Fibroblast of skin of left biceps (primary cell): ENCODE measurements at regions not wholly inside any gene's neighbourhood (a gene's known extent, or its start where the extent isn't known, plus 50 kb on each side); places are given as distances from the start of the nearest gene placed in this dataset.
"Not testable (repeated sequence)": the region's sequence is repeated elsewhere in the genome, so short reads cannot be mapped to it uniquely, and the experiment has no call there.

Source experiments
- DNase-seq, 2 experiments: peaks; one replicate each; pipeline ENCODE4 v3.0.0-alpha.2; 2013; ENCODE audit warnings: low read depth in 2 of 2

DNA sequence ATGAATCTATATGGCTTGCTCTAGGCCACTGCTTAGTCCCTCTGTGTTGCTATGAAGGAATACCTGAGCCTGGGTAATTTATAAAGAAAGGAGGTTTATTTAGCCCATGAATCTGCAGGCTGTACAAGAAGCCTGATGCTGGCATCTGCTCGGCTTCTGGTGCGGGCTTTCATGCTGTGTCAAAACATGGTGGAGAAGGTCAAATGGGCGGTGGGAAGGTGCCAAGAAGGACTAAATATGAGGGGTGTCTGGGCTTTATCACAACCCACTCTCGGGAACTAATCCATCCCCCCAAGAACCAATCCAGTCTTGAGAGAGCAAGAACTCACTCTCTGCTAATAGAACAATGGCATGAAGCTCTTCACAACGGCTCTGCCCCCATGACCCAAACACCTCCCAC is 481.6 kb downstream of the EIPR1 start:
- DNase-seq, result no peak

DNA sequence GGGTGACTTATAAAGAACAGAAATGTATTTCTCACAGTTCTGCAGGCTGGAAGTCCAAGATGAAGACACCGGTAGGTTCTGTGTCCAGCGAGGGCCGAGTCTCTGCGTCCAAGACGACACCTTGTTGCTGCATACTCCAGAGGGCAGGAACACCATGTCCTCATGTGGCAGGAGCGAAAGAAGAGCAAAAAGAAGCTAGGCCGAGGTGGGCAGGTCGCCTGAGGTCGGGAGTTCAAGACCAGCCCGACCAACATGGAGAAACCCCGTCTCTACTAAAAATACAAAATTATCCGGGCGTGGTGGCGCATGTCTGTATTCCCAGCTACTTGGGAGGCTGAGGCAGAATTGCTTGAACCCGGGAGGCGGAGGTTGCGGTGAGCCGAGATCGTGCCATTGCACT is 483.6 kb downstream of the EIPR1 start:
- not testable (repeated sequence) for DNase-seq

DNA sequence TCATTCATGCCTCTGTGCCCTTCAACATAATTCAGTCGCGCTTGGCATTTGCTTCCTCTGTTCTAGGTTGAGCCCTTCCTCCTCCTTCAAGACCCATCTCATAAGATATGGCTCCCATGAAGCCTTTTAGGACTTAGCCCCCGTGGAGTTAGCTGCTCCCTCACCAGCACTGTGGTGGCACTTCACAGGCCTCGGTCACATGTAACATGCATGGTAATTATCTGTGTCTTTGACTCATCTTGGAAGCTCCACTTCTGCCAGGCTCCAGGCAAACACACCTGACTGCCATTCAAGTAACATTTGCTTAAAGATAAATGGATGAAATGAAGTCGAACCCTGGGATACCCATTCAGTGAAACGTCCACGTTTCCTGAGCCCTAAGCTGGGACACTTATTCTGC is 484.7 kb downstream of the EIPR1 start:
- DNase-seq, result no peak

DNA sequence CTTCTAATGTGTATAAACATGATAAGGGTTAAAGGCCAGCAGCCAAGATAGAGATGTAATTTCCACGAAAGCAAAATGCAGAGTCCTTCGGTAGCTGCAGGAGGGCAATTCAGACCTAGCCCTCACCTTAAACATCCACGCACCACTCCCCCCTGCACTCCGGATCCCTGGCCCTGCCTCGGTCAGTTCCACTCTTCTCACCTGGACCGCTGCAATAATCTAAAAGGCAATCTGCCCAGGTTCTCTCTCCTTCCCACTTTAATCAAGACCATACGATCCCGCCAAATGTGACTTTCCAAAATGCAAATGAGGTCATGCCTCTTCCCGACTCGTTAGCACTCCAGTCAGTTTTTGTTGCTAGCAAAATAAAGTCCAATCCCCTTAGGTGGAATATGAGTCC is 485.2 kb downstream of the EIPR1 start:
- DNase-seq, result no peak

DNA sequence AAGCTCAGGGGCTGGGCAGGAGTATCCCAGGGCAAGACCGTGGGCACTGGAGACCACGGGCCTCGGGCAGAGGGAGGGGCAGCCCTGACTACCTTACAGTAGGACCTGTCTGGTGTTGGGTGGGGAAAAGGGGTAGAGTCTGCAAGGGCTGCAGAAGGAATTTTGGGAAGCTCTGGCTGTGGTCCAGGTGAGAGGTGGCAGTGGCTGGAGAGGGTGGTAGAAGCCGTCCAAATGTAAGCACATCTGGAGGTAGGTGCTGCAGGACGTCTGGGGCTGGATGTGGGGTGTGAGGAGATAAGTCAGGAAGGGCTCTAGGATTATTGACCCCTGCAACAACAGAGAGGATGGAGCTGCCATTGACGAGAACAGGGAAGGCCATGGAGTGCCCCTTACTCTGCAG is 486.7 kb downstream of the EIPR1 start:
- no peak for DNase-seq

DNA sequence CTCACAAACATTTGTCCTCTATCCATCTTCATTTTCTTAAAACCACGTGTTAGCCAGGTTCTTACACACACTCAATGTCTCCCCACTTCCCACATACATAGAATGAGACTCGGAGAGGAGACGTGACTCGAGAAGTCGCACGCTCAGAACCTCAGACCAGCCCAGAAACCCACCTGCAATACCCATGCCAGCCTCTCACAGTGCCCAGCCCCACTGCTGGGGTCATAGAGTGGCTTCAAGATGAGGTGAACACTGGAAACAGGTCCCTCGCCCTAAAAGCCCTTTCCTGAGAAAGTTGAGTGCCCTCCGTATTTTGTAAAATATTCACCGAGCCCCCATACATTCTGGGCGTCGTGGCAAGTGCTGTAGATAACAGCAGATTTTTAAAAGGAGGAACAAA is 487.4 kb downstream of the EIPR1 start:
- DNase-seq, result no peak

DNA sequence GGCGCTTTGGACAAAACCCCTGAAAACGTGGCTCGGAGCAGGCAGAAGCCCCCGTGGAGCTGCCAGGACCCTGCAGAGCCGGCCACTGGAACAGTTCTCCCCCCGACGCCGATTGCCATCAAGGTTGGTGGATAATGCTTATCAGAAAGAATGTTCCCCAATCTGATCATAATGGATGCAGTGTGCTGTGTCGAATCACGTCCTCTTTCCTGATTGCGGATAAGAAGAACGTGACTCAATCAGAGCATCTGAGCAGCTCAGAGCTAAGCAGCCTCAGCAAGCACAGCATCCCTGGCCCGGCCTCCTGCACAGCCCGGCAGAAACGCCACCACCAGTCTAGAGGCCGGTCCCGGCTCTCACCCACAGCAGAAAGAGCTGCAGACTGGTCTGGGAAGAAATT is 488.0 kb downstream of the EIPR1 start:
- DNase-seq, result no peak

DNA sequence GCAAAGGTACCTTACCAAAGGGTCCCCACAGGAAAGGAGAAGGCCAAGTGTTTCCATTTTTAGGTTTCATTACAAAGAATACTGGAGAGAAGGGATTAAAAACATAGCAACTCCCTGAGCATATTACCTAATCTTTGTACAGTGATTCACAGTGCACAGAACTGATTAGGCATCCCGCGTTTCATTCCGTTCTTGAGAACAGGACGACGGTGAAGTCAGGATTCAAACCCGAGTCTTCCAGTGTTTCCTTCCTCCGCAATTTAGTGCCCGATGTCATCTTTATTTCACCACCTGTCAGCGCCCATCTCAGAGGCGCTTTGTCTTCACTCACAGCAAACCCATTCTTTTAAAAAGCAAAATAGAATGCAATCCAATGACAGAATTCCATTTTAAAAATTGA is 488.5 kb downstream of the EIPR1 start:
- no peak for DNase-seq

DNA sequence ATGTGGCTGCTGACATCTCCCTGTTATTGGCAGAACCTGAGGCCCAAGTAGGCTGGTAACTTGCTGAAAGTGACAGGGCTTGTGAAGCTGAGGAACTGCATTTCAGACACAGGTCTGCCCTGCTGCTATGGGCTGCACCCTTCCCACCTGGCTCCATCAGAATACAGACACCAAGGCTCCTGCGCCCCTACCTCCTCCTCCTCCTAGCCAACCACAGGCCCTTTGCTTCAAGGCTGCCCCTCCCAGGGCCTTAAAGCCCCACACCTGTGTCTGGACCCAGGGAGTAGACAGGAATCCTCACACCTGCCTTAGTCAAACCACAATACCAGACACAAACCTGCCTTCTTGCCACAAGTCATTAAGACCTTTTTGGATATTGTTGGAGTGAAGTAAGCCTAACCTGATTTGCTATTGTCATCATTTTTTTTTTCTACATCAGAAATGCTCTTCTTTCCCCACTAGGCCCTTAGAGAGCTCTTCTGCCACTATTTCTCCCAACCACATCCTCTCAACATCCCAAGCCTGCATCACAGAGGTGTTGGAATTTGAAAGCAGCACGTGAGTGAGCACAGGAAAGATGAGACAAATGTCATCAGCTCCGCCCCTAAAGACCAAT is 489.7 kb downstream of the EIPR1 start:
- no peak for DNase-seq

DNA sequence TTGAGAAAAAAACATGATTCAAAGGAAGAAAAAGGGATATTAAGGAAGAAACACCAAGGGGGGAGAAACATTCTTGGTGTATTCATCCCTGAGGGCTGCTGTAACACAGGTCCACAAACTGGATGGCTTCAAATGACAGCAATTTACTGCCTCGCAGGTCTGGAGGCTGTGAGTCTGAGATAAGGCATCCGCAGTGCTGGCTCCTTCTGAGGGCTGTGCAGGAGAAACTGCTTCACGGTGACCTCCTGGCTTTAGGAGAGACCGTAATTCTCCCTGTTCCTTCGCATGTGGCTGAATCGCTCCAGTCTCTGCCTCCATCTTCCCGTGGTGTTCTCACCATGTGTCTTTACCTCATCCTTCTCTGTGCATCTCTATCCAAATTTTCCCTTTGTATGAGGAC is 490.7 kb downstream of the EIPR1 start:
- no peak for DNase-seq

DNA sequence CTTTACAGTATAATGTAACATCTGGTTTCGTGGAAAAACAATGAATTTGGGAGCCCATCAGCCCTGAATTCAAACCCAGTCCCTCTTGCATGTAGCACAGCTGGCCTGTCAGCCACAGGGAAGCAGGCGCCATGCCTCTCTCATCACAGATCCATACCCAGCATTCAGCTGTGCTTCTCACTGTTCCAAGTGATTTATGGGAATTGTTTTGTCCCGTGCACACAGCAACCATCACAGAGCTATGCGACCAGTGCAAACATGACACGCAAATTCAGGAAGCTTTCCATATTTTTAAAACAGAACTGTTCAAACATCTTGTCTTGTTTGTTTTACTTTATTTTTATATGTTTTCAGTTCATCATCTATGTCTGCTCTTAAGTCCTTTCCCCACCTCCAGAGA is 496.1 kb downstream of the EIPR1 start:
- DNase-seq, result no peak

DNA sequence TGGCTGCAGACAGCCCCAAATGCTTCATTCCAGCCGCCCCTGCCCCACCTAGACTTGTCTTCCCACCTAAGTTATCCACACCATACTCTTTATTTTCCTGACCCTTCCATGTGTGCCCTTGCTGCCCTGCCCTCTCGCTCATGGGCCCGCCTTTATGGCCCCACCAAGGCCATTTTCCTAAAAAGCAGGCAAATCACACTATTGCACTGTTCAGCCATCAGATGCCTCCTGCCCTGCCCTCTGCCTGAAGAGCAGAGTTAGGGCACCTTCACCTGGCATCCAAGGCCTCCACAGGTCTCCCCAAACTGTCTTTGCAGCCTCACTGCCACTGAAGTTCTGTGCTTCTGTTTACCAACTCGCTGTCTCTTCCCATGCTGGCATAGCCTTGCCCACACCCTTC is 496.7 kb downstream of the EIPR1 start:
- no peak for DNase-seq

DNA sequence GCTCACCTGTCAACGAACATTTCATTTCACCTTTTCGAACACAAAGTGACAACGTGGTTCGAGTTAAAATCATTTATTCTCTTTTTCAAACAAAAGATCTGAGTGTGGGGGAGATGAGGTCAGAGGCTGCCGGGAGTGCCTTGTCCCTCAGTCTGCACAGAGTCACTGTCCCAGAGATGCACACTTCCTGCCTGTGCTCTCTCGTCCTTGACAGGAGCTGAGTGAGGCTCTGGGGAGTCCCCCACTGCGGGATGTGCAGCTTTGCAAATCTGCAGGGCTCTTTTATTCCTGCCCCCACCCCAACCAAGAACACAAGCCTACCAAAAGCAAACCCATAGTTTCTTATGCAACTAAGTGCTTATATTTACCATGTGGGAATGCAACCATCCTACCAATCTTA is 497.8 kb downstream of the EIPR1 start:
- no peak for DNase-seq

DNA sequence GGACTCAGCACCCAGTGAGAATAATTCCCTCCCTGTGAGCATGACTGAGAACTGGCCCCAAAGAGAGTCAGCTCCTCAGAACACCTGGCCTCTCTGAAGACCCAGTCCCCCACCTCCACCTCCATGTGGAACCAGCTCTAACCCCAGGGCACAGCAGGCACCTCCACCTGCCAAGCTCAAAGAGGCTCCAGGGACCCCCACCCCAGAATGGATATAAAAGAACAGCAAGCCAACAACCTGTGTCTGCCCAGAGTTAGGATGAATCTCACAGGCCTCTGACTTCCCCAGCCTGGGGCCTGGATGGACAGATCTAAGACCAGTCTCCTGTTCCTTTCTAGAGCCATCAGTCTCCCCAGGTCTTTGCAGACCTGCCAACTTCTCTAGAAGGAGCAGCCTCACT is 498.5 kb downstream of the EIPR1 start:
- DNase-seq, result no peak

DNA sequence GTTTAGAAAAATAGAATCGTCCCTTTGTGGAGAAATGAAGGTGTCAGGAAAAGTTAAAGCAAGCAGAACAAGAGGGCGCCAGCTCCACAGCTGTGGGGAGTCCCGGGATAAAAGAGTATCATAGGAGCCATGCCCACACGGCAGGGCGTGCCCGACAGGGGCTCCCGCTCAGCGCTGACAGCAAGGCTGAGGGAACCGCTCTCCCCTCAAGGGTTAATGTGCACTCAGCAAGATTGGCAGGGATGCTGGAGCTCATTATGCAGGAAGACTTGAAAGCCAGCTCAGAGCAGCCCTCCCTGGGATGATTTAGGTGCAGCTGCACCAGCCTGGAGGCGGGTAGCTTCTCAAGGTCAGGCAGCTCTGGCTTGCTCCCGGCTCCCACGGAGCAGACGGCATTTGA is 500.2 kb downstream of the EIPR1 start:
- no peak for DNase-seq

DNA sequence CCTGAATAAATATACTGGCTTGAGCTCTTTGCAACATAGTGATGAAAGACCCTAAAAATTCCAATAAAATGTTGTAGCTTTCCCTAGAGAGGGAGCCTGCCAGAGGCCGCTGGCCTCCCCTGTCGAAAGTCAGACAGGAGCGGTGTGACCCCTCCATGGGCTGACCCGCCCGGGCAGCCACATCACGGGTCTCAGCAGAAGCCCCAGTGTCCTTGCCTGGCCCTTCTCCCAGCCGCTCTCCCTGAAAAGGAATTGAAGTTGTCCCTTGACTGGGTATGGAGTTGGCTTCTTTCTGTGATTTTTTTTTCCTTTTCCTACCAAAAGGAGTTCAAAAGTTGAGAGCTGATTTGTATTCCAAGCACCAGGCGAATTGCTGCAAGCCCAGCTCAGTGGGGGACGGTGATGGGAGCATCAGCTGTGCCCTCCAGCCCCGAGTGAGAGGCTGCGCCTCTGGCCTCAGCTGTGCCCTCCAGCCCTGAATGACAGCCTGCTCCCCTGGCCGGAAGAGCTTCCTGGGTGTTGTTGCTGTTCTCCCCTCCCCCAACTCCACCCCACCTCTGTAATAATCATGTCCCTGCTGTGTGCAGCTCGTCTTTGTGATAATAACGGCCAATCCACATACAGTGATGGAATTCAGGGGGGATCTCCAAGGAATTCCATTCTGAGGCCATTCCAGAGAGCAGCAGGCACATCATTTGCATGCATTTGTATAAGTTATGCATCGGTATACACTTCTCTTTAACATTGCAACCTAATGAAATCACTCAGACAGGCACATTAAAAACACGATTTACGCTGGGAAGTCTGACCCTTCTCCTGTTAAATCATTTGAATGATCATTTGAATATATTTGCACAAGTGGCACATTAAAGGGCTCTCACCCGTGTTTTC is 501.0 kb downstream of the EIPR1 start:
- no peak for DNase-seq

DNA sequence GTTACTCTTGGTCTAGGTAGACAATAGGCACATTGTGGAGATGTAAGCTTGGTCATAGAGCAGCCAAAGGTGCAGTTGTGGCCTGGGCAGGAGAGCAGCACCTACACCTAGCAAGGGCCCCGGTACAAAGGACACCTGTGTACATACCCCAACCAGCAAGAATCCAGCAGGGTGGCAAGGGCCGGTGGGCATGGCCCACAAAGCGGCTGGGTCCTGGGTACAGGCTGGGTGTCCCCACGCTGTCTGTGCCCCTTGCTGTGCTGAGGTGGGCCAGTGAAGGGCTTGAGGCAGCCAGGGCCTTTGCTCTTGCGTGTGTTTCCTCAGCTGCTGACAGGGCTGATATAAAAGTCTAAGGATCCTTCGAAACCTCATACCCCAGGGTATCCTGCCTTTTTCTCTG is 501.8 kb downstream of the EIPR1 start:
- no peak for DNase-seq

DNA sequence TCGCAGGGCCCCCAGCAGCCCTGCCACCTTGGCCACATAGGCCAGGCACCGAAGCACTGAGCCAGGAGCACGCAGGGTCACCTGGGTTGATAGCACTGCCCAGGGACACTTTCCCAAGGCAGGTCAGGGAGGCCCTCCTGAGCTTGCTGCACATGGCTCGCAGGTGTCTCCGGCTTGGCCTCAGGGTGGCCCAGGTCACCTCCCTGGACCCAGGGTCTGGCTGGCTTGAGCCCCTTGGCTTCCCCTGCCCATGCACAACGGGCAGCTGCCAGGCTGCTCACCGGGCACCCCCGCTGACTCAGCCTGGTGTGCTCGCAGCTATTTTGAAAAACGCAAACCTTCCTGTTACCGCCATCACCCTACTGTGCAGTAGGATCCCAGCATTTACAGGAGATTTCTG is 502.3 kb downstream of the EIPR1 start:
- no peak for DNase-seq

DNA sequence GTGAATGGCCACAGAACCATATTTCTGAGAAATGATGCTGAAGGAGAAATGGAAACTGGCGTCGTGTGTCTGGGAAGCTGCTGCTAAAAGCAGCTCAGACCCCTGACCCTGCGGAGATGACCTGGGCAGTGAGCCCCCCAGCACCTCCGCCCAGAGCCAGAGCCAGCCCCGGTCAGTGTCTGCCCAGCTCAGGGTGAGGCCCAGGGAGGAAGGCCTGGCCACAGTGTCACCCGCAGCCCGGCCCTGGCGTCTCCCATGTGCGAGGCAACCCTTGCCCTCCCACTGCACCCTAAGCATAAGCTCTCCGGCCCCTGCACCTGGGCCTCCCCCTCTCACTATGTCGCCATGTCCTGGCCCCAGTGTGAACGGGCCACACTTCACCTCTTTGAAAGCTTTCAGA is 502.8 kb downstream of the EIPR1 start:
- DNase-seq, result no peak

DNA sequence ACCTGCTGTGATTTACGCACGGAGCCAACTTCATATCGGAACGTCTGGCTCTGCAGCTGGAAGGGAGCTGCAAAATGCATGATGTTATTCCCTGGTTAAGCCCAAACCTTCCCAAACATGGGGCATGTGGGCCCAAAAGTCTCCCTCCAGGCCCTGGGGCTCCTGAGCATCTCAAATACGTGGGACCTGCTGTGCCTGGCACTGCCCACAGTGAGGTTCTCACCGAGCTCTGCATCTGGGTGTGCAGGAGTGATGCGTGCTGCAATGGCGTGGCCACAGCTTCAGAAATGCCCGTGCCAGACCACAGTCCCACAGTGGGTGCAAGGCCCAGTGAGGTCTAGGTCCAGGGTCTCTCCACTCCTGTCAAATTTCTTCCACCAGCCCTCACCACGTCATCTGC is 503.3 kb downstream of the EIPR1 start:
- DNase-seq, result no peak

DNA sequence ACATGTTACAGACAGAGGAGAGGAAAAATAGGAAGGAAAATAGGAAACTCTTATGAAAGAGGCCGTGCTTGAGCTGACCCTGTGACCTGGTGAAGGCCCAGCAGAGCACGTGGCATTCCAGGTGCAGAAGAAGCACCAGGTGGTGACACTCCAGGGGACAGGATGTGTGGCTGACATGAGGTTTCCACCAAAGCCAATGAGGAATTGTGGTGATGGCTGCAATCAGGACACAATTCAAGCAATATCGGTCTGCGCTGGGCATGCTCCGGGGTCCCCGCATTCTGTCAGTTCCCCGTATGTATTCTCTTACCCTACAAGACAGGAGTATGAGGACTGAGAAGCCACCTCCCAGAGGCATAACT is 504.2 kb downstream of the EIPR1 start:
- no peak for DNase-seq

DNA sequence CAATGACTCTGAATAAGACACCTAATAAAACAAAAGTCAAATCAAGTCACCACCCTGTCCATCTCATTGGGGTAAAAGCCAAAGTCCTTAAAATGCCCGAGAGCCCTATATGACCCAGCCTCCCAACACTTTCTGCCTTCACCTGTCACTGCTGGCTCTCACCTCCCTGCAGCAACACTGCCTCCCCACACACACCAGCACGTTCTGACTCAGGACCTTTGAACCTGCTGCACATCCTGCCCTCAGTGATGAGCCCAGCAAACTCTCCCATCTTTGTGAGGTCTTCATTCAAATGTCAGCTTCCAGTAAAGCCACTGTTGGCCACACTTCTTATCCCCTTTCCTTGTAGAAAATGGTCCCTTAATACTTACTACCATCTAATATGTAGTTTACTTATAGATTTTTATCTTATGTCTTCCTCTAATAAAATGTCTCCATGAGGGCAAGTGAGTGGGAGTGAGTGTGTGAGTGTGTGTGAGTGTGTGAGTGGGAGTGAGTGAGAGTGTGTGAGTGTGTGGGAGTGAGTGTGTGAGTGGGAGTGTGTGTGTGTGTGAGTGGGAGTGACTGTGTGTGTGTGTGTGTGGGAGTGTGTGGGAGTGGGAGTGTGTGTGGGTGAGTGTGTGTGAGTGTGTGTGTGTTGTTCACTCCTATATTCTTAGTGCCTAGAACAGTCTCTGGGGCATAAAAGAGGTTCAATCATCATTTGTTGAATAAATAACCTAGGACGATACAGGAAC is 504.7 kb downstream of the EIPR1 start:
- DNase-seq, result no peak

DNA sequence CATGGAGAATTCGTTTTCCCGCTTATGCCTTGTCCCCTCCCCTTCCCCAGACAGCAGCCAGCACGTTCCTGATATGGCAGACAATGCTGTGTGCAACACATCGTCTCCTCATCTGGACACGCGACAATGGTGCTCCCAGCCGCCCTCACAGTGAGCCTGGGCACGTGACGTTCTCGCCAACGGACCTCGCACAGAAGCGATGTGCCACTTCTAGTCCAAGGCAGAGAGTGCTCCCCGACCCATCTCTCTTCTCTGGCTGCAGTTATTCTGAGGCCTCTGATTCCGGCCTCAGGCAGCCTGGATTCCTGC is 505.4 kb downstream of the EIPR1 start:
- no peak for DNase-seq
